ENCODE measurements at regions not wholly inside any gene's neighbourhood (a gene's known extent, or its start where the extent isn't known, plus 50 kb on each side); places are given as distances from the start of the nearest gene placed in this dataset.
A peak's percentile ranks its signal among the peaks of the same experiment; 100 is the strongest.

GRCh38 chr14:97311411-97311810 lies 514.2 kb downstream of the VRK1 start:
- DNase-seq: no peak

- DNase-seq: no peak
These were observed 515.7 kb downstream of the VRK1 start for GRCh38 chr14:97312910-97313309.

- no peak for DNase-seq
These were observed 518.6 kb downstream of the VRK1 start for GRCh38 chr14:97315790-97316189.

- no peak for DNase-seq
These were observed 521.2 kb downstream of the VRK1 start for GRCh38 chr14:97318380-97318779.

- no peak for DNase-seq
These were observed 522.5 kb downstream of the VRK1 start for GRCh38 chr14:97319691-97320090.

- no peak for DNase-seq
These were observed 531.6 kb downstream of the VRK1 start for GRCh38 chr14:97328743-97329142.

- DNase-seq: no peak
These were observed 532.5 kb downstream of the VRK1 start for GRCh38 chr14:97329701-97330100.

- DNase-seq: no peak
These were observed 533.9 kb downstream of the VRK1 start for GRCh38 chr14:97331058-97331457.

GRCh38 chr14:97331526-97331925 lies 534.3 kb downstream of the VRK1 start:
- DNase-seq: no peak

GRCh38 chr14:97336179-97336578 lies 539.0 kb downstream of the VRK1 start:
- no peak for DNase-seq

- no peak for DNase-seq
These were observed 539.6 kb downstream of the VRK1 start for GRCh38 chr14:97336816-97337215.

- no peak for DNase-seq
These were observed 540.1 kb downstream of the VRK1 start for GRCh38 chr14:97337267-97337666.

GRCh38 chr14:97337670-97338069 lies 540.5 kb downstream of the VRK1 start:
- no peak for DNase-seq

GRCh38 chr14:97344666-97345065 lies 547.5 kb downstream of the VRK1 start:
- no peak for DNase-seq

GRCh38 chr14:97346675-97347074 lies 549.5 kb downstream of the VRK1 start:
- no peak for DNase-seq

- no peak for DNase-seq
These were observed 552.3 kb downstream of the VRK1 start for GRCh38 chr14:97349463-97349862.

GRCh38 chr14:97349946-97350345 lies 552.8 kb downstream of the VRK1 start:
- DNase-seq: no peak

- no peak for DNase-seq
These were observed 553.2 kb downstream of the VRK1 start for GRCh38 chr14:97350415-97350814.

GRCh38 chr14:97350894-97351731 lies 553.9 kb downstream of the VRK1 start:
- DNase-seq: no peak

- no peak for DNase-seq
These were observed 555.9 kb downstream of the VRK1 start for GRCh38 chr14:97353102-97353501.

GRCh38 chr14:97354119-97354722 lies 557.0 kb downstream of the VRK1 start:
- DNase-seq: no peak

GRCh38 chr14:97359341-97359740 lies 562.2 kb downstream of the VRK1 start:
- DNase-seq: peak; percentile 89

- no peak for DNase-seq
These were observed 564.0 kb downstream of the VRK1 start for GRCh38 chr14:97361181-97361580.

GRCh38 chr14:97361958-97362357 lies 564.8 kb downstream of the VRK1 start:
- no peak for DNase-seq

GRCh38 chr14:97366400-97366799 lies 569.2 kb downstream of the VRK1 start:
- no peak for DNase-seq
